ENCODE measurements at regions not wholly inside any gene's neighbourhood (a gene's known extent, or its start where the extent isn't known, plus 50 kb on each side); places are given as distances from the start of the nearest gene placed in this dataset.
A peak's percentile ranks its signal among the peaks of the same experiment; 100 is the strongest.

DNA sequence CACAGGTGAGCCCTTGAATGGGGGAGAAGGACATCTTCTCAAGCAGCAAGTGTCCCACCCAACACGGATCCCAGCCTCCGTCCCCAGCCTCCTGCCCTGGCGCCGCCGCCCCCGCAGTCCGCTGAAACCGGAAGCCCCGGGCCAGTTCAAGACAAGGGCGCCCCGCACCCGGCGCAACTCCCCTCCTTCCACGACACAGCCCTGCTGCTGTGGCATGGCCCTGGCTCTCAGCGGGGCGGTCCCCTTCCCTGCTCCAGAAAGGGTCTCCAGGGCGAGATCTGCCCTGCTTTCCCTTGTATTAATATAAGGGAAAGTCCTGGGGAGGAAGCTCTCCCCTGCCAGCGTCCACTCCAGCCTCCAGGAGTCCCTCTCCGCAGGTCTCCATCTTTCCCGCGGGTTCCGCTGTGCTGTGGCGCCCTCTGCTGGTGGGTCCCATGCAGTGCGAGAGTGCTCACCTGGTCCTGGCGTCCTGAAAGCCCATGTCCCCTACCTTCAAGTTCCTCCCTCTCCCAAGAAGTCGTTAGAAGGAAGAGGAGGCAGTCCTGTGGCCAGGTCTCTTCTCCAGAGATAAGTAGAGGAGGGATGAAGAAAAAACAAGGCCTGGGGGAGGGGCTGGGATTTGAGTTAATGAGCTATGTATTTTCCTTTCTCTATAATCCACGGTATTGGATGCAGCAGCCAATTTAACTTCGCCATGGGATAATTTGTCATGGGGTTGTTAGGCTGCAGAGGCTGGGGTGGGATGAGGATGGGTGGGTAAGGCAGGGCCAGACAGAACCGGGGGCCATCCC, 176.0 kb downstream of the SMAD2 start:
- Histone ChIP-seq H3K9me2 (replicated peaks; ENCODE audit: insufficient read depth, low read length) (no peaks in the 10 kb centered on the region), H3F3A (ENCODE audit: insufficient read depth) (no peaks in the 10 kb centered on the region), H3K4me3 (ENCODE audit: insufficient read depth, low read length, poor library complexity, severe bottlenecking) (no peak overlapping the region), H3K27me3 (ENCODE audit: low read length) (no peaks in the 10 kb centered on the region), H3K79me2 (ENCODE audit: insufficient read depth, low read length) (no peaks in the 10 kb centered on the region), H3K4me2 (ENCODE audit: low read depth, low read length, poor library complexity, severe bottlenecking) (no peak overlapping the region), H3K36me3 (ENCODE audit: low read length) (no peaks in the 10 kb centered on the region), H4K20me1 (ENCODE audit: low read depth, low read length) (no peaks in the 10 kb centered on the region), H3K27ac (ENCODE audit: low read depth, low read length) (no peak overlapping the region), H2AFZ (ENCODE audit: low read depth, low read length, severe bottlenecking) (no peak overlapping the region), H3K9me3 (ENCODE audit: insufficient read depth, low read length) (no peaks in the 10 kb centered on the region), H3K9ac (ENCODE audit: low read length) (no peak overlapping the region)
- TF ChIP-seq EZH2phosphoT487 (conservative IDR thresholded peaks at IDR 0.05; ENCODE audit: low read length) (no peak), CTCF (IDR thresholded peaks at IDR 0.05; ENCODE audit: insufficient read depth, low read length, poor library complexity, severe bottlenecking) (peak; percentile 98)

DNA sequence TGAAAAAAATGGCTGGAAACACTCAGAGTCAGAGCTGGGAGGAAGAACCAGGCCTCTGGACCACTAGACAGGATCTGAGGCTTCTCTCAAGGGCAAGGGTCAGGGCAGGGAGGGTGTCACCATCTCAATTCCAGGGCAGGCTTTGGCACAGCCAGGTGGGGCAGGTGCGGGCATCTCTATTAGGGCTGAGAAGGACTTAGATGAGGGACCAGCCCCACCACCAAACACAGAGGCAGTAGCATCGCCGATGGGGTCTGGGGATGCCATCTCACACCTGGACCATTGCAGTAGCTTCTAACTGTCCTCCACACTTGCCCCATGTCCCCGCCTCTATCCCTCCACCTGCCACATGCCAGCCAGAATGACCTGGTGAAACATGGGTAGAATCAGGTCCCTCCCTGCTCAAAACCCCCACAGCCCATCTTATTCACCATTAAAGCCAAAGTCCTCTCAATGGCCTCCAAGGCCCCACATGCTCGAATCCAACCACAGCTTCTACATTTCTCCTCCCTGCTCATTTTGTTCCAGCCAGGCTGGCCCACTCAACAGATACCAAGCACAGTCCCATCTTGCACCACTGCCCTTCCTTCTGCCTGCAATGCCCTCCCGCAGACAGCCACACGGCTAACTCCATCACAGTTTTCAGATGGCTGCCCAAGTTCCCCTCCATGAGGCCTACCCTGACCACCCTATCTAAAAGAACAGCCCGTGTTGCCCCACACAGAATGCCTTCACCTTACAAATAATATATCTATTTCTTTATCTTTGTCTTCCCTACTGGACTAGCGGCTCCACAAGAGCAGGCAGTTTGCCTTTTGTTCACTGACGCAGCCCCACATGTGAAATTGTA, 177.4 kb downstream of the SMAD2 start:
- TF ChIP-seq EZH2phosphoT487 (conservative IDR thresholded peaks at IDR 0.05; ENCODE audit: low read length) = no peak
- no peak for TF ChIP-seq CTCF (IDR thresholded peaks at IDR 0.05; ENCODE audit: insufficient read depth, low read length, poor library complexity, severe bottlenecking)

GRCh38 chr18:47750889-47751423, 179.5 kb downstream of the SMAD2 start:
- Histone ChIP-seq H4K20me1 (ENCODE audit: low read depth, low read length) (no peaks in the 10 kb centered on the region), H3K9me2 (replicated peaks; ENCODE audit: insufficient read depth, low read length) (no peaks in the 10 kb centered on the region), H3K4me3 (ENCODE audit: insufficient read depth, low read length, poor library complexity, severe bottlenecking) (no peak overlapping the region), H3F3A (ENCODE audit: insufficient read depth) (no peaks in the 10 kb centered on the region), H3K27ac (ENCODE audit: low read depth, low read length) (no peak overlapping the region), H3K36me3 (ENCODE audit: low read length) (no peaks in the 10 kb centered on the region), H2AFZ (ENCODE audit: low read depth, low read length, severe bottlenecking) (no peak overlapping the region), H3K79me2 (ENCODE audit: insufficient read depth, low read length) (no peaks in the 10 kb centered on the region), H3K27me3 (ENCODE audit: low read length) (no peaks in the 10 kb centered on the region), H3K9ac (ENCODE audit: low read length) (no peak overlapping the region), H3K9me3 (ENCODE audit: insufficient read depth, low read length) (no peaks in the 10 kb centered on the region), H3K4me2 (ENCODE audit: low read depth, low read length, poor library complexity, severe bottlenecking) (no peak overlapping the region)
- no peak for TF ChIP-seq CTCF (IDR thresholded peaks at IDR 0.05; ENCODE audit: insufficient read depth, low read length, poor library complexity, severe bottlenecking)
- TF ChIP-seq EZH2phosphoT487 (conservative IDR thresholded peaks at IDR 0.05; ENCODE audit: low read length) = no peak

More for the DNA sequence above, 177.4 kb downstream of the SMAD2 start:
- no peaks in the 10 kb centered on the region for H3K27me3 ChIP-seq (ENCODE audit: low read length)
- no peaks in the 10 kb centered on the region for H3K36me3 ChIP-seq (ENCODE audit: low read length)
- H3K79me2 ChIP-seq (ENCODE audit: insufficient read depth, low read length) = no peaks in the 10 kb centered on the region
- no peaks in the 10 kb centered on the region for H4K20me1 ChIP-seq (ENCODE audit: low read depth, low read length)
- H3K9me3 ChIP-seq (ENCODE audit: insufficient read depth, low read length) = no peaks in the 10 kb centered on the region
- no peaks in the 10 kb centered on the region for H3F3A ChIP-seq (ENCODE audit: insufficient read depth)
- no peak overlapping the region for H3K4me2 ChIP-seq (ENCODE audit: low read depth, low read length, poor library complexity, severe bottlenecking)
- no peaks in the 10 kb centered on the region for H3K9me2 ChIP-seq (replicated peaks; ENCODE audit: insufficient read depth, low read length)
- no peak overlapping the region for H3K4me3 ChIP-seq (ENCODE audit: insufficient read depth, low read length, poor library complexity, severe bottlenecking)
- H3K27ac ChIP-seq (ENCODE audit: low read depth, low read length) = no peak overlapping the region
- H3K9ac ChIP-seq (ENCODE audit: low read length) = no peak overlapping the region
- H2AFZ ChIP-seq (ENCODE audit: low read depth, low read length, severe bottlenecking) = no peak overlapping the region
